ENCODE measurements at regions not wholly inside any gene's neighbourhood (a gene's known extent, or its start where the extent isn't known, plus 50 kb on each side); places are given as distances from the start of the nearest gene placed in this dataset.

DNA sequence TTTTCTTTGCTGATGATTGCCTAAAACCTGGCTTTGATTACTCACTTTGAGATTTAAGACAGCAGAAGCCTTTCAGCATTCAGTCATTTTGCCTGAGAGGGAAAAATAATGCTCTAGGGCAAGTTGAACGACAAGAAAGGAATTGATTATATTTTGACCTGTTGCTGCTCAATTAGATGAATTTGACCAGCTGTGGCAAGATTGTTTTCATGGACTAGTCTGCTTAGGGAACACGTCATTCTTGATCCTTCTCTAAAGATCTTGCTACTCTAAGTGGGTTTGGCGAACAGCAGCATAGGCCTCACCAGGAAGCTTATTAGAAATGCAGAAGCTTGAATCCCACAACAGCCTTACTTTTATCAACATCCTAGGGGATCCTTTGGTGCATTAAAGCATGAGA, 59.7 kb upstream of the PHACTR1 start (continued):
- TF ChIP-seq TBP (IDR thresholded peaks at IDR 0.05; ENCODE audit: low read depth, low read length) = no peak
- no peak for TF ChIP-seq PHF8 (conservative IDR thresholded peaks at IDR 0.05; ENCODE audit: low read depth, low read length)

Measured in H1 (cell line).